Esophagus squamous epithelium (tissue), 4 donors: ENCODE measurements at regions not wholly inside any gene's neighbourhood (a gene's known extent, or its start where the extent isn't known, plus 50 kb on each side); places are given as distances from the start of the nearest gene placed in this dataset.

ENCODE experiments used
- POLR2A ChIP-seq, 4 donors: fragments of 450-650 bp; IDR thresholded peaks; one replicate each; pipeline ENCODE4 v1.6.1; 2017; ENCODE audit warnings: antibody characterized with exemption in 4 of 4, mild to moderate bottlenecking in 4 of 4, moderate library complexity in 3 of 4
- TF ChIP-seq, protein P1 (sequence below), 6 experiments: fragments of 450-650 bp in 4 of 6; fragments of 200-600 bp in 2 of 6; sonication (generic) in 2 of 6; IDR thresholded peaks; one replicate each; pipeline ENCODE4 v1.5.1; 2016 to 2019; ENCODE audit warnings: antibody characterized with exemption in 6 of 6, mild to moderate bottlenecking in 4 of 6, moderate library complexity in 4 of 6

DNA sequence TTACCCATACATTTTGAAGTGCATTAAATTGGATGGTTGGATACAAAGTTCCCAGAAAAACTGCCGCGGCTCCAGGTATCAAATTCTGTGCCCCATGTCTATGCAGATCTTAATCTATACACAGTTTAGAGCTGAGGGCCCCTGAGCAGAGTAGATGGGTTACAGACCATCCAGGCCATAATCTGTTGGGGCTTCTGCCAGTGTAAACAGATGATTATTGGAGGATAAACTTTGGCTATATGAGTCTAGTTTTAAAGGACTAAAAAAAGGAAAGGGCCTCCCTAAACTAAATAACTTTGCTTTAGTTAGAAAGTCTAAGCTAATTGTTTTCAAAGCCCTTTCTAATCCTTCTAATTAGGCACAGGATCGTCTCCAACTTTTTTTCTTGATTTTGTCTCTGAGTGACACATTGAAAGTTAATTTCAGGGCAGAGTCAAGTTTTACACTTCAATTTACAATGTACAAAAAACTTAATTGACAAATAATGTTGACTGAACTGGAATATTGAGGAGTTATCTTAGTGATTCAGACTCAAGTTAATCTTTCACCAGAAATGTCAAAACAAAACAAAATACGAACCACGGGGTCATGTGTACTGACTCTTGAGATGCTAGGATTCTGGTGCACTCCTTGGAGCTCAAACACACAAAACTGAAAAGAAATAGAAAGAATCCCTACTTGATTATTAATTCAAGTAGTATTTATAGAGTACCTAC, 133.9 kb upstream of the SCAF11 start:
- TF ChIP-seq, protein P1, sequence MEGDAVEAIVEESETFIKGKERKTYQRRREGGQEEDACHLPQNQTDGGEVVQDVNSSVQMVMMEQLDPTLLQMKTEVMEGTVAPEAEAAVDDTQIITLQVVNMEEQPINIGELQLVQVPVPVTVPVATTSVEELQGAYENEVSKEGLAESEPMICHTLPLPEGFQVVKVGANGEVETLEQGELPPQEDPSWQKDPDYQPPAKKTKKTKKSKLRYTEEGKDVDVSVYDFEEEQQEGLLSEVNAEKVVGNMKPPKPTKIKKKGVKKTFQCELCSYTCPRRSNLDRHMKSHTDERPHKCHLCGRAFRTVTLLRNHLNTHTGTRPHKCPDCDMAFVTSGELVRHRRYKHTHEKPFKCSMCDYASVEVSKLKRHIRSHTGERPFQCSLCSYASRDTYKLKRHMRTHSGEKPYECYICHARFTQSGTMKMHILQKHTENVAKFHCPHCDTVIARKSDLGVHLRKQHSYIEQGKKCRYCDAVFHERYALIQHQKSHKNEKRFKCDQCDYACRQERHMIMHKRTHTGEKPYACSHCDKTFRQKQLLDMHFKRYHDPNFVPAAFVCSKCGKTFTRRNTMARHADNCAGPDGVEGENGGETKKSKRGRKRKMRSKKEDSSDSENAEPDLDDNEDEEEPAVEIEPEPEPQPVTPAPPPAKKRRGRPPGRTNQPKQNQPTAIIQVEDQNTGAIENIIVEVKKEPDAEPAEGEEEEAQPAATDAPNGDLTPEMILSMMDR (IDR thresholded peaks at IDR 0.05) = no peak
- TF ChIP-seq POLR2A (IDR thresholded peaks at IDR 0.05) = no peak
